Thoracic aorta (tissue), 2 donors: ENCODE measurements at regions not wholly inside any gene's neighbourhood (a gene's known extent, or its start where the extent isn't known, plus 50 kb on each side); places are given as distances from the start of the nearest gene placed in this dataset.

ENCODE experiments used
- ATAC-seq: fragments of 150-250 bp; one replicate; pipeline ENCODE4 v1.8.0; 2017; ENCODE audit warnings: low read depth; ENCODE audit not compliant: insufficient number of reproducible peaks, low FRiP score
- DNase-seq: peaks from one replicate; pipeline ENCODE4 v3.0.0-alpha.2; 2020; ENCODE audit warnings: low spot score
- H3K27ac ChIP-seq, 2 donors: fragments of 200-600 bp; sonication (generic); 1 replicate in 1 of 2; 2 replicates in 1 of 2; pipeline ENCODE4 v1.5.1; 2016; ENCODE audit warnings: mild to moderate bottlenecking in 2 of 2, moderate library complexity in 2 of 2
- H3K27me3 ChIP-seq: fragments of 200-600 bp; sonication (generic); replicated peaks from 2 replicates; pipeline ENCODE4 v1.6.0; 2016; ENCODE audit warnings: mild to moderate bottlenecking; ENCODE audit not compliant: insufficient read depth
- H3K36me3 ChIP-seq: fragments of 200-600 bp; sonication (generic); one replicate; pipeline ENCODE4 v1.5.1; 2016
- H3K4me1 ChIP-seq, 2 donors: fragments of 200-600 bp; sonication (generic); 1 replicate in 1 of 2; 2 replicates in 1 of 2; pipeline versions ENCODE4 v1.5.1 to v1.6.0; 2016; ENCODE audit warnings: low read depth in 2 of 2, mild to moderate bottlenecking in 1 of 2; ENCODE audit not compliant: control insufficient read depth in 1 of 2
- H3K4me3 ChIP-seq: fragments of 200-600 bp; sonication (generic); 2 replicates; pipeline ENCODE4 v1.5.1; 2016; ENCODE audit warnings: mild to moderate bottlenecking
- H3K9me3 ChIP-seq: fragments of 200-600 bp; sonication (generic); 2 replicates; pipeline ENCODE4 v1.5.1; 2016
- CTCF ChIP-seq: fragments of 200-600 bp; sonication (generic); IDR thresholded peaks from one replicate; pipeline ENCODE4 v1.5.1; 2019; ENCODE audit warnings: antibody characterized with exemption

GRCh38 chr7:112572669-112573301, 92.0 kb downstream of the LSMEM1 start:
- H3K9me3 ChIP-seq = no peaks in the 10 kb centered on the region
- DNase-seq = no peak
- H3K4me1 ChIP-seq = no peaks in the 10 kb centered on the region
- TF ChIP-seq CTCF = no peak
- H3K36me3 ChIP-seq = no peaks in the 10 kb centered on the region
- no peaks in the 10 kb centered on the region for H3K27me3 ChIP-seq
- H3K27ac ChIP-seq = no peak overlapping the region
- no peak overlapping the region for H3K4me3 ChIP-seq
- ATAC-seq = no peak

GRCh38 chr7:112573302-112574039, 92.7 kb downstream of the LSMEM1 start:
- Histone ChIP-seq H3K4me1 (no peaks in the 10 kb centered on the region), H3K27ac (no peak overlapping the region), H3K27me3 (no peaks in the 10 kb centered on the region), H3K36me3 (no peaks in the 10 kb centered on the region), H3K9me3 (no peaks in the 10 kb centered on the region), H3K4me3 (no peak overlapping the region)
- ATAC-seq = no peak
- no peak for DNase-seq
- TF ChIP-seq CTCF = no peak

GRCh38 chr7:112575864-112576263, 95.1 kb downstream of the LSMEM1 start:
- ATAC-seq (no peak), DNase-seq (no peak)
- TF ChIP-seq CTCF = no peak
- Histone ChIP-seq H3K27ac (no peak overlapping the region), H3K4me1 (no peaks in the 10 kb centered on the region), H3K27me3 (no peaks in the 10 kb centered on the region), H3K36me3 (no peaks in the 10 kb centered on the region), H3K9me3 (no peaks in the 10 kb centered on the region), H3K4me3 (no peak overlapping the region)

- no peaks in the 10 kb centered on the region for H3K4me1 ChIP-seq
- H3K27me3 ChIP-seq = no peaks in the 10 kb centered on the region
- no peaks in the 10 kb centered on the region for H3K36me3 ChIP-seq
- H3K27ac ChIP-seq = no peak overlapping the region
- no peak overlapping the region for H3K4me3 ChIP-seq
- no peaks in the 10 kb centered on the region for H3K9me3 ChIP-seq
- ATAC-seq = no peak
- no peak for TF ChIP-seq CTCF
- no peak for DNase-seq
Observed at GRCh38 chr7:112579388-112579787, 98.6 kb downstream of the LSMEM1 start.

- ATAC-seq (no peak), DNase-seq (no peak)
- no peak for TF ChIP-seq CTCF
- H3K4me3 ChIP-seq = no peak overlapping the region
- H3K27me3 ChIP-seq = no peaks in the 10 kb centered on the region
- no peaks in the 10 kb centered on the region for H3K4me1 ChIP-seq
- no peaks in the 10 kb centered on the region for H3K9me3 ChIP-seq
- no peaks in the 10 kb centered on the region for H3K36me3 ChIP-seq
- H3K27ac ChIP-seq = no peak overlapping the region
Observed at GRCh38 chr7:112580717-112581435, 100.1 kb downstream of the LSMEM1 start.
